A549 (cell line): ENCODE measurements at regions not wholly inside any gene's neighbourhood (a gene's known extent, or its start where the extent isn't known, plus 50 kb on each side); places are given as distances from the start of the nearest gene placed in this dataset.

Experiments
- ATAC-seq, 2 experiments: fragments of 200-7000 bp in 1 of 2; fragments of >200 bp in 1 of 2; cut with Nextera tagmentation in 1 of 2; cut with Tn5 transposase in 1 of 2; 3 replicates each; pipeline versions ENCODE4 v1.8.0 to v1.9.1; 2018 to 2020; ENCODE audit warnings: mild to moderate bottlenecking in 1 of 2, moderate library complexity in 1 of 2
- CTCF ChIA-PET: fragments of 300-600 bp; sonication (Branson Sonifier 250); formaldehyde crosslinking; extraction: SDS; loops from one replicate; lab custom pipeline; 2021; ENCODE audit warnings: antibody characterized with exemption, inconsistent platforms; lab: Yijun Ruan, JAX
- POLR2A ChIA-PET: fragments of 350-600 bp; formaldehyde crosslinking; extraction: SDS; loops from one replicate; lab custom pipeline; 2021; ENCODE audit warnings: antibody characterized with exemption, inconsistent platforms; lab: Yijun Ruan, JAX
- DNase-seq, 2 experiments: peaks; one replicate each; pipeline versions ENCODE4 v3.0.0 to v3.0.0-alpha.2; 2011 to 2016; ENCODE audit warnings: low read depth in 1 of 2, low spot score in 1 of 2
- FAIRE-seq: peaks from 2 replicates; lab custom pipeline; 2011; peaks lifted over from hg19 to GRCh38; lab: Jason Lieb, UNC
- H3K27ac ChIP-seq, 2 experiments: fragments of >200 bp; sonication (Bioruptor Twin); formaldehyde crosslinking; 3 replicates each; pipeline ENCODE4 v1.5.1; 2016 to 2017
- H3K4me1 ChIP-seq: fragments of >200 bp; sonication (Bioruptor Twin); formaldehyde crosslinking; 3 replicates; pipeline ENCODE4 v1.6.1; 2016
- H3K4me2 ChIP-seq: fragments of >200 bp; sonication (Bioruptor Twin); formaldehyde crosslinking; 3 replicates; pipeline ENCODE4 v1.6.1; 2016
- H3K4me3 ChIP-seq: fragments of >200 bp; sonication (Bioruptor Twin); formaldehyde crosslinking; 3 replicates; pipeline ENCODE4 v1.5.1; 2016
- H3K9me3 ChIP-seq: fragments of >200 bp; sonication (Bioruptor Twin); formaldehyde crosslinking; 3 replicates; pipeline ENCODE4 v1.6.1; 2016
- BCL3 ChIP-seq: fragments of >200 bp; sonication (Bioruptor Twin); formaldehyde crosslinking; IDR thresholded peaks from 3 replicates; pipeline ENCODE4 v1.6.1; 2016
- CEBPB ChIP-seq, 2 experiments: fragments of >200 bp in 1 of 2; sonication (Bioruptor Twin) in 1 of 2; formaldehyde crosslinking in 1 of 2; IDR thresholded peaks; 2 replicates each; pipeline ENCODE4 v1.6.1; 2012 to 2016
- EHF ChIP-seq: fragments of 250-450 bp; sonication (Bioruptor Pico); IDR thresholded peaks from 2 replicates; pipeline ENCODE4 v1.5.0; 2020; ENCODE audit warnings: mild to moderate bottlenecking
- EP300 ChIP-seq, 2 experiments: fragments of >200 bp; sonication (Bioruptor Twin); formaldehyde crosslinking; IDR thresholded peaks; 2 replicates in 1 of 2; 3 replicates in 1 of 2; pipeline ENCODE4 v1.6.1; 2016 to 2017
- ESRRA ChIP-seq: fragments of 150-350 bp; IDR thresholded peaks from 2 replicates; pipeline ENCODE4 v1.6.1; 2014; ENCODE audit warnings: mild to moderate bottlenecking, low read length, borderline replicate concordance
- FOSB ChIP-seq: fragments of 250-450 bp; sonication (Bioruptor Pico); IDR thresholded peaks from 2 replicates; pipeline ENCODE4 v1.5.0; 2020; ENCODE audit warnings: mild to moderate bottlenecking, moderate library complexity
- FOSL2 ChIP-seq, 2 experiments: fragments of 450-650 bp in 1 of 2; fragments of >200 bp in 1 of 2; sonication (Bioruptor Twin) in 1 of 2; formaldehyde crosslinking; IDR thresholded peaks; 2 replicates each; pipeline versions ENCODE4 v1.5.0 to v1.6.1; 2016 to 2020; ENCODE audit warnings: mild to moderate bottlenecking in 1 of 2, moderate library complexity in 1 of 2
- FOXS1 ChIP-seq: fragments of 250-450 bp; sonication (Bioruptor Pico); IDR thresholded peaks from 2 replicates; pipeline ENCODE4 v1.5.0; 2020; ENCODE audit warnings: mild to moderate bottlenecking, moderate library complexity
- GATA3 ChIP-seq: IDR thresholded peaks from 2 replicates; pipeline ENCODE4 v1.6.1; 2012; ENCODE audit warnings: borderline replicate concordance
- HEYL ChIP-seq: fragments of 250-450 bp; sonication (Bioruptor Pico); IDR thresholded peaks from 2 replicates; pipeline ENCODE4 v1.8.0; 2021; ENCODE audit warnings: mild to moderate bottlenecking, moderate library complexity
- HOXA7 ChIP-seq: fragments of 250-450 bp; sonication (Bioruptor Pico); IDR thresholded peaks from 2 replicates; pipeline ENCODE4 v1.5.0; 2020; ENCODE audit warnings: mild to moderate bottlenecking, moderate library complexity
- HOXB13 ChIP-seq: fragments of 250-450 bp; sonication (Bioruptor Pico); IDR thresholded peaks from 2 replicates; pipeline ENCODE4 v1.5.0; 2020; ENCODE audit warnings: low read depth, mild to moderate bottlenecking, moderate library complexity
- HOXB5 ChIP-seq: fragments of 250-450 bp; sonication (Bioruptor Pico); IDR thresholded peaks from 2 replicates; pipeline ENCODE4 v1.5.0; 2020; ENCODE audit warnings: mild to moderate bottlenecking, moderate library complexity
- JUN ChIP-seq, 2 experiments: fragments of >200 bp; sonication (Bioruptor Twin); formaldehyde crosslinking; IDR thresholded peaks; 2 replicates in 1 of 2; 3 replicates in 1 of 2; pipeline ENCODE4 v1.6.1; 2016 to 2017
- JUNB ChIP-seq: fragments of >200 bp; sonication (Bioruptor Twin); formaldehyde crosslinking; IDR thresholded peaks from 2 replicates; pipeline ENCODE4 v1.6.1; 2016
- MAFK ChIP-seq: fragments of 450-650 bp; IDR thresholded peaks from 2 replicates; pipeline ENCODE4 v1.6.1; 2014; ENCODE audit not compliant: partially characterized antibody
- NPAS2 ChIP-seq: fragments of 250-450 bp; sonication (Bioruptor Pico); IDR thresholded peaks from 2 replicates; pipeline ENCODE4 v1.8.0; 2022; ENCODE audit warnings: mild to moderate bottlenecking, moderate library complexity, borderline replicate concordance
- RAD21 ChIP-seq, 2 experiments: fragments of >200 bp in 1 of 2; sonication (Bioruptor Twin) in 1 of 2; formaldehyde crosslinking in 1 of 2; IDR thresholded peaks in 1 of 2; conservative IDR thresholded peaks in 1 of 2; 2 replicates in 1 of 2; 3 replicates in 1 of 2; pipeline ENCODE4 v1.6.1; 2012 to 2018; ENCODE audit warnings: inconsistent platforms in 1 of 2
- RARB ChIP-seq: fragments of 250-450 bp; sonication (Bioruptor Pico); IDR thresholded peaks from 2 replicates; pipeline ENCODE4 v1.8.0; 2021; ENCODE audit warnings: mild to moderate bottlenecking, moderate library complexity
- RCOR1 ChIP-seq: fragments of 150-350 bp; IDR thresholded peaks from 2 replicates; pipeline ENCODE4 v1.6.1; 2014; ENCODE audit warnings: antibody characterized with exemption, low read length, low read depth
- RFX5 ChIP-seq: fragments of 450-650 bp; IDR thresholded peaks from 2 replicates; pipeline ENCODE4 v1.7.1; 2014; ENCODE audit warnings: antibody characterized with exemption, mild to moderate bottlenecking, moderate library complexity
- SMC3 ChIP-seq: fragments of >200 bp; sonication (Bioruptor Twin); formaldehyde crosslinking; IDR thresholded peaks from 3 replicates; pipeline ENCODE4 v1.6.1; 2018; ENCODE audit warnings: inconsistent platforms
- SREBF2 ChIP-seq: fragments of 450-650 bp; IDR thresholded peaks from 2 replicates; pipeline ENCODE4 v1.6.1; 2014; ENCODE audit warnings: mild to moderate bottlenecking, moderate library complexity
- TFCP2L1 ChIP-seq: fragments of 250-450 bp; sonication (Bioruptor Pico); IDR thresholded peaks from 2 replicates; pipeline ENCODE4 v1.5.0; 2021; ENCODE audit warnings: mild to moderate bottlenecking
- TP53 ChIP-seq: fragments of 250-450 bp; sonication (Bioruptor Pico); IDR thresholded peaks from 2 replicates; pipeline ENCODE4 v1.5.0; 2021; ENCODE audit warnings: mild to moderate bottlenecking, moderate library complexity
- ZNF302 ChIP-seq: fragments of 250-450 bp; sonication (Bioruptor Pico); IDR thresholded peaks from 2 replicates; pipeline ENCODE4 v1.9.0; 2021; ENCODE audit warnings: inconsistent platforms, mild to moderate bottlenecking, moderate library complexity
- WGBS: methylation state at CpG from one replicate; pipeline ENCODE4 v1.1.6; 2017; ENCODE audit errors: missing lambda C conversion rate; 5-methylcytosine and 5-hydroxymethylcytosine counted together
- TF ChIP-seq, protein P1 (sequence below): fragments of 450-650 bp; IDR thresholded peaks from 2 replicates; pipeline ENCODE4 v1.6.1; 2014; ENCODE audit warnings: antibody characterized with exemption
- TF ChIP-seq, protein P2 (sequence below): fragments of >200 bp; sonication (Bioruptor Twin); formaldehyde crosslinking; IDR thresholded peaks from 2 replicates; pipeline ENCODE4 v1.6.1; 2016
- TF ChIP-seq, protein P3 (sequence below): IDR thresholded peaks from 2 replicates; pipeline ENCODE4 v1.6.1; 2012
- TF ChIP-seq, protein P4 (sequence below): fragments of 250-450 bp; sonication (Bioruptor Pico); IDR thresholded peaks from 2 replicates; pipeline ENCODE4 v1.5.0; 2020; ENCODE audit warnings: low read depth, mild to moderate bottlenecking, moderate library complexity
- TF ChIP-seq, protein P5 (sequence below): IDR thresholded peaks from 2 replicates; pipeline ENCODE4 v1.6.1; 2012
- TF ChIP-seq, protein P6 (sequence below): fragments of 150-350 bp; IDR thresholded peaks from 2 replicates; pipeline ENCODE4 v1.6.1; 2014; ENCODE audit warnings: low read depth, mild to moderate bottlenecking, low read length
- TF ChIP-seq, protein P7 (sequence below): IDR thresholded peaks from 2 replicates; pipeline ENCODE4 v1.6.1; 2012; ENCODE audit warnings: low read depth, borderline replicate concordance

DNA sequence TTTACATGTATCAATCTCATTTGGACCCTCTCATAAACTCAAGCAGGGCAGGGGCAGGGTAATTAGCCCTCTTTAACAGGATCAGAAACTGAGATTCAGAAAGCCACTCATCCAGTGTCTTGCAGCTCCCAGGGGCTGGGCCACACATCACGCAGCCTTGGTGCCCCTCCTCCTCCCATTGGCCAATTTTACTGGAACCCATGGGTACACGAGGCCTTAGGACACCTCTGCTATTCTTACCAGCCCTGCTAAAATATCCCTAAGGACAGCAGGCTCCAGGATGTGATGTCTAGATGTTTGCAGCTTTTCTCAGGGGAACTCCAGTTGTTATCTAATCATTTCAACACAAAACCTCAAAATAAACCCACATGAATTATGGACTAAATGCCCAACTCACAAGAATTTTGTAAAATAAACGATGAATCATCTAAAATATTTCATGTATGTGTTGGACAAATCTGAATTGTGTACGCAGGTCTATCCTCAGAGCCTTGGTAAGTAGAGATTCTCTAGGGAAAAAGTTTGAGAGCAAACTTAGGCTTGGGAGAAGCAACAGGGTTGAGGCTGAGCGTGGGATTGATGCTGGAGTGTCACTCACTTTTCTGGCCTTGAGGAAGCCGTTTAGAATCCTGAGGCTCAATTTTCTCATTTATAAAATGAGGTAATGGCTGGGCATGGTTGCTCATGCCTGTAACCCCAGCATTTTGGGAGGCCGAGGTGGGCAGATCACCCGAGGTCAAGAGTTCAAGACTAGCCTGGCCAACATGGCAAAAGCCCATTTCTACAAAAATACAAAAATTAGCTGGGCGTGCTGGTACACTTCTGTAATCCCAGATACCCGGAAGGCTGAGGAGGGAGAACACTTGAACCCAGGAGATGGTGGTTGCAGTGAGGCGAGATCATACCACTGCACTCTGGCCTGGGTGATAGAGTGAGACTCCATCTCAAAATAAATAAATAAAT is 69.7 kb upstream of the TNS3 start:
- CTCF ChIA-PET, result interaction anchor here (0.5 to 1.7 kb wide), 8 partner anchors 10 to 167 kb away, joined by 3 to 5 read pairs (median 5); no protein-coding TSS in a partner anchor
- TF ChIP-seq FOSL2 (IDR thresholded peaks at IDR 0.05) (peak; percentile 88), FOSL2 (CRISPR knock-in tag; IDR thresholded peaks at IDR 0.05) (peak; percentile 98), ZNF302 (CRISPR knock-in tag) (peak; percentile 89; the same call in 1 of the 2 replicates), JUN (IDR thresholded peaks at IDR 0.05) (peak; percentile 96 to 97), HOXB5 (peak; percentile 91), RAD21 (conservative IDR thresholded peaks at IDR 0.05 in 1 of 2, IDR thresholded peaks at IDR 0.05 in 1 of 2) (peak; percentile 36 to 78), TP53 (CRISPR knock-in tag) (peak; percentile 86; the same call in 1 of the 2 replicates), RFX5 (no peak), FOXS1 (CRISPR knock-in tag) (0 out of 2 replicates have a peak, but pooled peaks have one; percentile 34), NPAS2 (CRISPR knock-in tag) (peak; percentile 73), HOXA7 (CRISPR knock-in tag) (peak; percentile 64; the same call in 1 of the 2 replicates), TFCP2L1 (CRISPR knock-in tag) (no peak; the same call in 1 of the 2 replicates), ESRRA (no peak), SREBF2 (no peak), HEYL (peak; percentile 83), HOXB13 (CRISPR knock-in tag) (peak; percentile 96), FOSB (CRISPR knock-in tag) (peak; percentile 62), GATA3 (peak; percentile 97), JUNB (peak; percentile 98), RARB (CRISPR knock-in tag) (peak; percentile 67), EHF (CRISPR knock-in tag) (peak; percentile 95), CEBPB (IDR thresholded peaks at IDR 0.05) (peak; percentile 50 to 95; a peak in 2 of 4 replicates), MAFK (peak; percentile 98), EP300 (IDR thresholded peaks at IDR 0.05) (peak; percentile 94 to 98; a peak in 4 of 5 replicates), SMC3 (peak; percentile 66; the same call in 1 of the 3 replicates), BCL3 (peak; percentile 89), RCOR1 (no peak)
- TF ChIP-seq, protein P1, sequence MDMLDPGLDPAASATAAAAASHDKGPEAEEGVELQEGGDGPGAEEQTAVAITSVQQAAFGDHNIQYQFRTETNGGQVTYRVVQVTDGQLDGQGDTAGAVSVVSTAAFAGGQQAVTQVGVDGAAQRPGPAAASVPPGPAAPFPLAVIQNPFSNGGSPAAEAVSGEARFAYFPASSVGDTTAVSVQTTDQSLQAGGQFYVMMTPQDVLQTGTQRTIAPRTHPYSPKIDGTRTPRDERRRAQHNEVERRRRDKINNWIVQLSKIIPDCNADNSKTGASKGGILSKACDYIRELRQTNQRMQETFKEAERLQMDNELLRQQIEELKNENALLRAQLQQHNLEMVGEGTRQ, result no peak
- TF ChIP-seq, protein P2, sequence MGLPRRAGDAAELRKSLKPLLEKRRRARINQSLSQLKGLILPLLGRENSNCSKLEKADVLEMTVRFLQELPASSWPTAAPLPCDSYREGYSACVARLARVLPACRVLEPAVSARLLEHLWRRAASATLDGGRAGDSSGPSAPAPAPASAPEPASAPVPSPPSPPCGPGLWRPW, result peak; percentile 24; the same call in 1 of the 2 replicates
- TF ChIP-seq, protein P3, sequence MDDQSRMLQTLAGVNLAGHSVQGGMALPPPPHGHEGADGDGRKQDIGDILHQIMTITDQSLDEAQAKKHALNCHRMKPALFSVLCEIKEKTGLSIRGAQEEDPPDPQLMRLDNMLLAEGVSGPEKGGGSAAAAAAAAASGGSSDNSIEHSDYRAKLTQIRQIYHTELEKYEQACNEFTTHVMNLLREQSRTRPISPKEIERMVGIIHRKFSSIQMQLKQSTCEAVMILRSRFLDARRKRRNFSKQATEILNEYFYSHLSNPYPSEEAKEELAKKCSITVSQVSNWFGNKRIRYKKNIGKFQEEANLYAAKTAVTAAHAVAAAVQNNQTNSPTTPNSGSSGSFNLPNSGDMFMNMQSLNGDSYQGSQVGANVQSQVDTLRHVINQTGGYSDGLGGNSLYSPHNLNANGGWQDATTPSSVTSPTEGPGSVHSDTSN, result peak; percentile 69; the same call in 1 of the 2 replicates
- TF ChIP-seq, protein P4, sequence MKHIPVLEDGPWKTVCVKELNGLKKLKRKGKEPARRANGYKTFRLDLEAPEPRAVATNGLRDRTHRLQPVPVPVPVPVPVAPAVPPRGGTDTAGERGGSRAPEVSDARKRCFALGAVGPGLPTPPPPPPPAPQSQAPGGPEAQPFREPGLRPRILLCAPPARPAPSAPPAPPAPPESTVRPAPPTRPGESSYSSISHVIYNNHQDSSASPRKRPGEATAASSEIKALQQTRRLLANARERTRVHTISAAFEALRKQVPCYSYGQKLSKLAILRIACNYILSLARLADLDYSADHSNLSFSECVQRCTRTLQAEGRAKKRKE (CRISPR knock-in tag), result peak; percentile 95
- TF ChIP-seq, protein P5, sequence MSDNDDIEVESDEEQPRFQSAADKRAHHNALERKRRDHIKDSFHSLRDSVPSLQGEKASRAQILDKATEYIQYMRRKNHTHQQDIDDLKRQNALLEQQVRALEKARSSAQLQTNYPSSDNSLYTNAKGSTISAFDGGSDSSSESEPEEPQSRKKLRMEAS, result peak; percentile 96
- TF ChIP-seq, protein P6, sequence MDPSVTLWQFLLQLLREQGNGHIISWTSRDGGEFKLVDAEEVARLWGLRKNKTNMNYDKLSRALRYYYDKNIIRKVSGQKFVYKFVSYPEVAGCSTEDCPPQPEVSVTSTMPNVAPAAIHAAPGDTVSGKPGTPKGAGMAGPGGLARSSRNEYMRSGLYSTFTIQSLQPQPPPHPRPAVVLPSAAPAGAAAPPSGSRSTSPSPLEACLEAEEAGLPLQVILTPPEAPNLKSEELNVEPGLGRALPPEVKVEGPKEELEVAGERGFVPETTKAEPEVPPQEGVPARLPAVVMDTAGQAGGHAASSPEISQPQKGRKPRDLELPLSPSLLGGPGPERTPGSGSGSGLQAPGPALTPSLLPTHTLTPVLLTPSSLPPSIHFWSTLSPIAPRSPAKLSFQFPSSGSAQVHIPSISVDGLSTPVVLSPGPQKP, result no peak
- TF ChIP-seq, protein P7, sequence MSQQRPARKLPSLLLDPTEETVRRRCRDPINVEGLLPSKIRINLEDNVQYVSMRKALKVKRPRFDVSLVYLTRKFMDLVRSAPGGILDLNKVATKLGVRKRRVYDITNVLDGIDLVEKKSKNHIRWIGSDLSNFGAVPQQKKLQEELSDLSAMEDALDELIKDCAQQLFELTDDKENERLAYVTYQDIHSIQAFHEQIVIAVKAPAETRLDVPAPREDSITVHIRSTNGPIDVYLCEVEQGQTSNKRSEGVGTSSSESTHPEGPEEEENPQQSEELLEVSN, result peak; percentile 57; the same call in 1 of the 2 replicates

More for the DNA sequence above, 69.7 kb upstream of the TNS3 start:
- DNase-seq (peak; percentile 79 to 97), ATAC-seq (peak; percentile 87 to 90), FAIRE-seq (peak; percentile 99)
- peaks cover 82% of the 10 kb centered on the region for H3K4me1 ChIP-seq
- no peaks in the 10 kb centered on the region for H3K9me3 ChIP-seq
- POLR2A ChIA-PET, result interaction anchor here (0.8 to 2.5 kb wide), 12 partner anchors 16 to 136 kb away, joined by 3 to 9 read pairs (median 6); partner anchors contain the start of gene TNS3
- peak overlapping the region; percentile 91 to 96 for H3K27ac ChIP-seq
- no peak overlapping the region for H3K4me3 ChIP-seq
- peak overlapping the region; percentile 53 for H3K4me2 ChIP-seq
- WGBS, result 22% methylated on average over 11 of the region's 11 CpGs
